Stimulated activated CD4-positive, alpha-beta T cell treated with anti-CD3 and anti-CD28 coated beads, Interleukin-15, amount 100 ng/mL, for 1 hour (primary cell): ENCODE measurements at regions not wholly inside any gene's neighbourhood (a gene's known extent, or its start where the extent isn't known, plus 50 kb on each side); places are given as distances from the start of the nearest gene placed in this dataset.

ENCODE experiments used
- DNase-seq, 2 donors: peaks; one replicate each; pipeline ENCODE4 v3.0.0-alpha.2; 2020; ENCODE audit warnings: low read depth in 1 of 2, low spot score in 1 of 2

DNA sequence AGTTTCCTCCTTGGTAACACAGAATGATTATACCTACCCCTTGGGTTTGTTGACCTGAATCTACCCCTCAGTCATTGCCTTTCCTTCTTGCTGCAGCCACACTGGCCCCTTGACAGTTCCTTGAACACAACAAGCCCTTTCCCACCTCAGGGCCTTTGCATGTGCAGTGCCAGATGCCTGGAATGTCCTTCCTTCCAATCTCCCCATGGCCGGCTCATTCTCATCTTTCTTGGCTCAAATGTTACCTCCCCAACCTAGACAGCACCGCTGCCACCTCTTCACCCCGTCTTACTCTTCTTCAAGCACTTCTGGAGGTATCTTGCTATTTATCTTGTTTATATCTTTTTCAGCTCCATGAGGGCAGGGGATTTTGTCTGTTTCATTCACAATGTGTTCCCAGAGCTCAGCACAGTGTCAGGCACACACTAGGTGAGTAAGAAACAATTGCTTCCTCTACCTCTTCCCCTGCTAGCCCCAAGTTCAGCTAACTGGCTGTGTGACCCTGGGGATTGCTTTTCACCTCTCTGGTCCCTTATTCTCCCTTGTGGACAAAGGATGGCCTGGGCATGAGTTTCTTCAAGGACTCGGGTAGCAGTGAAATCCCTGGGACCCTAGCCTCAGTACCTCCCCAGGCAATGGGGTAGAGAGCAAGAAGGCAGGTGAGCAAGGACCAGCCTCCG, 121.5 kb downstream of the CEBPB start:
- DNase-seq = no peak

DNA sequence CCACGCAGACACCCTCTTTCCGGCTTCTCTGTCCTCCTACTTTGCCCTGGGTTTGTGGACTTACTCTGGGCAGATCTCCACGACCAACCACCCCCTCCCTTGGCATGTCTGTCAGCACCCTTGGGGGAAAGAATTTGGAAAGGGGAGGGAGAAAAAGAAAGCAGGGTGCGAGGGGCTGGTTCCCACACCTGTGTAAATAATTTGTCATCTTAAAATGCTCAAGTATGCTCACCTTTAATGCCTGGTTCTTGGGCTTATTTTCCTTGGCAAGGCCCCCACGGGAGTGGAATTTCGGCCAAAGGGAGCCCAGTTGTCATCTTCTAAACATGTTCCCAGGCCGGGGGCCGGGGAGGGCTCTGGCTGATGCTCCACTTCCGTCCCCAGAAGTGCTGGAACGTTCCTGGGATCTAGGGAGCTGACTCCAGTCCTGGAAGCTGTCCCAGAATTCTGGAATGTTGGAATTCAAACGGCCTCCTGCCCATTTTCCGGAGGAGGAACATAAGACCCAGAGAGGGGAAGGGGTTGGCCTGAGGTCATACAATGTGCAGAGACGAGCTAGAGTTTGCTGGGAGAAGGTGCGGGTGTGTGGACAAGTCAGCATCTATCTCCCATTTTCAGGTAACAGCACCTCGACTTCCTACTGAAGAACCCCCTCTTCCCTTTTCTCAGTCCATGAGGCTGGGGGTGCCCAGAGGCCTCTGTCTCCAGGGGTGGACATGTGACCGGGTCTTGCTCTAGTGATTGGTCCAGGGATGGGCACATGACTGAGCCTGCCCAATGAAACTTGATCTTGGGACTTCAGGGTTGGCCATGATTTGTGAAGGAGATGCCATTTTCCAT, 122.3 kb downstream of the CEBPB start:
- no peak for DNase-seq

- no peak for DNase-seq
Observed at GRCh38 chr20:50313522-50313820, 122.8 kb downstream of the CEBPB start.

GRCh38 chr20:50313827-50314677, 123.4 kb downstream of the CEBPB start:
- no peak for DNase-seq

DNA sequence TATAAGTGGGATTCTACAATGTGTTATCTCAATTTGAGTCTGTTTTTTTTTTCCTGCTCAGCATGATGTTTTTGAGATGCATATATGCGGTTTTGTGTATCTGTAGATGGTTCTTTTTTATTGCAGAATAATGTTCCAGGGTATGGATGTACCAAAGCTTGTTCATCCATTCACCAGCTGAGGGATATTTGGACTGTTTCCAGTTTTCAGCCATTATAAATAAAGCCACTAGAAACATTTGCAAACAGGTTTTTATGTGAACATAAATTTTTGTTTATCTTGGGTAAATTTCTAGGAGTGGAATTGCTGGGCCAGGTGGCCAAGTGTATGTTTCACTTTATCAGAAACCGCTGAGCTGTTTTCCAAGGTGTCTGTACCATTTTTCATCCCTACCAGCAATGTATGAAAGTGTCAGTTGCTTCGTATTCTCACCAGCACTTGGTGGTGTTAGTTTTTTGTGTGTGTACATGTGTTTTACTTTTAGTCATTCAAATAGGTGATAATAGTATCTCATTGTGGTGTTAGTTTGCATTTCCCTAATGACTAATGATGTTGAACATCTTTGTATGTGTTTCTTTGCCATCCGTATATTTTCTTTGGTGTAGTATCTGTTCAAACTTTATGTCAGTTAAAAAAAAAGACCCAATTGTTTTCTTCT, 124.2 kb downstream of the CEBPB start:
- no peak for DNase-seq

- DNase-seq = no peak
Observed at GRCh38 chr20:50315586-50316551, 125.2 kb downstream of the CEBPB start.

GRCh38 chr20:50317116-50317515, 126.5 kb downstream of the CEBPB start:
- DNase-seq = no peak

GRCh38 chr20:50317609-50318008, 127.0 kb downstream of the CEBPB start:
- no peak for DNase-seq

GRCh38 chr20:50318710-50319109, 128.1 kb downstream of the CEBPB start:
- no peak for DNase-seq

GRCh38 chr20:50320005-50320900, 129.6 kb downstream of the CEBPB start:
- DNase-seq = no peak

- DNase-seq = no peak
Observed at GRCh38 chr20:50320901-50321796, 130.5 kb downstream of the CEBPB start.

- DNase-seq = no peak
Observed at GRCh38 chr20:50321797-50322480, 131.3 kb downstream of the CEBPB start.

GRCh38 chr20:50322703-50323131, 132.1 kb downstream of the CEBPB start:
- no peak for DNase-seq

GRCh38 chr20:50323209-50323608, 132.6 kb downstream of the CEBPB start:
- no peak for DNase-seq

GRCh38 chr20:50323777-50324775, 133.4 kb downstream of the CEBPB start:
- DNase-seq = no peak

GRCh38 chr20:50325215-50325614, 134.6 kb downstream of the CEBPB start:
- DNase-seq = no peak
